GM21717 (cell line): ENCODE measurements at regions not wholly inside any gene's neighbourhood (a gene's known extent, or its start where the extent isn't known, plus 50 kb on each side); places are given as distances from the start of the nearest gene placed in this dataset.
"Not testable (repeated sequence)": the region's sequence is repeated elsewhere in the genome, so short reads cannot be mapped to it uniquely, and the experiment has no call there.

Experiments used
- ATAC-seq: cut with Tn5 transposase; IDR thresholded peaks from one replicate; pipeline ENCODE4 v1.9.1; 2021; ENCODE audit warnings: mild to moderate bottlenecking, moderate library complexity; ENCODE audit not compliant: unreplicated experiment

DNA sequence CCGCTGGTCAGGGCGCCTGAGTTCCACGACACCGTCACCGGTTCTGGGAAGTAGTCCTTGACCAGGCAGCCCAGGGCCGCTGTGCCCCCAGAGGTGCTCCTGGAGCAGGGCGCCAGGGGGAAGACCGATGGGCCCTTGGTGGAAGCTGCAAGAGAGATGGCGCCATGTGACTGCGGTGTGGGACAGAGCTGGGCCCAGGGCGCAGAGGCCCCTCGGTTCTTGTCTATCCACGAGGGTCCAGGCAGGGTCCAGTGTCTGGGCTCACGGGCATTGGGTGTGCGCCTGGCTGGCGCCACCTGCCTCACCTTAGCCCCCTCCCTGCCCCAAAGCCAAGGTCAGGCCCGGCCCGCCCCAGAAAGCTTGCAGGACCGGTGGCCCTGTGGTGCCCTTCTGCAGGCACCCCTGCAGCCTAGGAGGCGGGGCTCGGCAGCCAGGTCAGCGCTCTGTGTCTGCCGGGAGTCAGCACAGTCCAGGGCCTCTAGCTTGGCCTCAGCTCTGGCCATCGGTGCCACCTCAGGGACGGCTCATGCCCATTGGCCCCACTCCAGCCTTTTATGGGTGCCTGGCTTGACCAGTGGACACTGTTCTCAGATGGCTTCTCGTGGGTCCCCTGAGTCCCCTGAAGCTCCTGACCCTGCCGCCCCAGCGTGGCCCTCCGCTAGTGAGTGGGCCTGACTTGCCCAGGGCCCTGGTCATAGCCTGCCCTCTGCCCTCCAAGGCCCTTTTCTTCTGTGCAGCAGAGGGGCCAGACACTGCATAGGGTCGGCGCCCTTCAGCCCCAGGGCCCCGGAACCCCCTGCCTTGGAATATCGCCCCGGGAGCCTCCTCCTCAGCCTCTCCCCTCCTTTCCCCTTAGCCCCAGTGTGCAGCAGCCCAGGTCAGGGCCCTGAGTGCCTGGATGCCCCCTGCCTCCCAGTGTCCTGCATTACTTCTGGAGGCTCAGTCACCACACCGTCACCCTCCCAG is 245.2 kb downstream of the TMEM121 start:
- not testable (repeated sequence) for ATAC-seq

DNA sequence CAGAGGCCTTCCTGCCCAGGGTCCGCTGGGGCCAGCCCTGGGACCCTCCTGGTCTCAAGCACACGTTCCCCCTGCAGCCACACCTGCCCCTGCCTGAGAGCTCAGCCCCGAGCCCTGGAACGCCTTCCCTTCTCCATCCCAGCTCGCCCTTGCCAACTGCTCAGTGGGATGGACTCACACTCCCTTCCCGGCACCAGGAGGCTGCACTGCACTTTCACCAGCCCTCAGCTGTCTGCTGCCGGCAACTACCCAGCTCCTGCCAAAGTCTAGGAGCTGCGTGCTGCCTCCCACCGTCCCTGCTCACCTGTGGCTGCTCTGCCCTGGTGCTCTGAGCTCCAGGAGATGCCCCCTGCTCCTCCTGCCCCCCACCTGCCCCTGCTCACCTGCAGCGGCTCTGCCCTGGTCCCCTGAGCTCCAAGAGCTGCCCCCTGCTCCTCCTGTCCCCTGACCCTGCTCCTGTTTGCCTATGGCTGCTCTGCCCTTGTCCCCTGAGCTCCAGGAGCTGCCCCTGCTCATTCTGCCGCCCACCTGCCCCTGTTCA is 246.4 kb downstream of the TMEM121 start:
- not testable (repeated sequence) for ATAC-seq

DNA sequence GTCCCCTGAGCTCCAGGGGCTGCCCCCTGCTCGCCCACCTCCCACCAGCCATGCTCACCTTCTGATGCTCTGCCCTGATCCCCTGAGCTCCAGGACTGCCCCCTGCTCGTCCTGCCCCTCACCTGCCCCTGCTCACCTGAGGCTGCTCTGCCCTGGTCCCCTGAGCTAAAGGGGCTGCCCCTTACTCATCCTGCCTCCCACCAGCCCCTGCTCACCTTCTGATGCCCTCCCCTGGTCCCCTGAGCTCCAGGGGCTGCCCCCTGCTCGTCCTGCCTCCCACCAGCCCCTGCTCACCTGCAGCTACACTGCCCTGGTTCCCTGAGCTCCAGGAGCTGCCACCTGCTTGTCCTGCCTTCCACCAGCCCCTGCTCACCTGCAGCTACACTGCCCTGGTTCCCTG is 247.2 kb downstream of the TMEM121 start:
- ATAC-seq: no peak

DNA sequence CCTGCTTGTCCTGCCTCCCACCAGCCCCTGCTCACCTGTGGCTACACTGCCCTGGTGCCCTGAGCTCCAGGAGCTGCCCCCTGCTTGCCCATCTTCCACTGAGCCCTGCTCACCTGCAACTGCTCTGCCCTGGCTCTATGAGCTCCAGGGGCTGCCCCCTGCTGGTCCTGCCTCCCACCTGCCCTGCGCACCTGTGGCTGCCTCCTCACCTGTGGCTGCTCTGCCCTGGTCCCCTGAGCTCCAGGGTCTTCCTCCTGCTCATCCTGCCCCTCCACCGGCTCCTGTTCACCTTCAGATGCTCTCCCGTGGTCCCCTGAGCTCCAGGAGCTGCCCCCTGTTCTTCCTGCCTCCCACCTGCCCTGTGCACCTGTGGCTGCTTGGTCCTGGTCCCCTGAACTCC is 247.6 kb downstream of the TMEM121 start:
- no peak for ATAC-seq

DNA sequence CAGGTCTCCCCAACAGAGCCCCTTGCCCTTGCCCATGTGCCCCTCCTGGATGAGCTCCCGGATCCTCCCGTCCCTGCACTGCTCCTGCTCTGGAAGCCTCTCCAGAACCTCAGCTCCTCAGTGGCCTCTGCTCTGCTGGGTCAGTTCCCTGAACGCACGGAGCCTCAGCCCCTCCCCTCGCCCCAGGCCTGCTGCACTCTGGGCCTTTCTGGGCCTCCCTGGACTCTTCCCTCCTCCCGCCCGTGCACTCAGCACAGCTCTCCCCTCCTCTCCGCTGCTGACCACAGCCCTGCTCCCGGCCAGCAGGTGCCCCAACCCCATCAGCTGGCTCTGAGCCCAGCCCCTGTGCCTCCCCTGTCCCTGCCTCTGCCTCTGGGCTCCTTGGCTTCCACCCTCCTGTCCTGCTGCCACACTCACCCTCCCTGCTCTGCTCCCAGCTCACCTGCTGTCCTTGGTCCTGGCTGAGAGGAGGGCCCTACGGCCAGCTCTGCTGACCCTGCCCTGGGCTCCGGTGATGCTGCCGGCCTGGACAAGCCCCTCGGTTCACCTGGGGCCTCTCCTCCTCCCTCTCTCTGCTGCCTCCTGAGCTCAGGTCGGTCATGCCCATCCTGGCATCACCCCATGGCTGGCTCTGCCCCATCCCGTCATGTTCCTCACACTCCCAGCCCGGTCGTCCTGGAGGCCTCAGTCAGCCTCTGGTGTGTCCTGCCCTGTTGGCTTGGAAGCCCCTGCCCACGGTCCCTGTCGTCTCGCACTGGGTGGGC is 248.4 kb downstream of the TMEM121 start:
- not testable (repeated sequence) for ATAC-seq

DNA sequence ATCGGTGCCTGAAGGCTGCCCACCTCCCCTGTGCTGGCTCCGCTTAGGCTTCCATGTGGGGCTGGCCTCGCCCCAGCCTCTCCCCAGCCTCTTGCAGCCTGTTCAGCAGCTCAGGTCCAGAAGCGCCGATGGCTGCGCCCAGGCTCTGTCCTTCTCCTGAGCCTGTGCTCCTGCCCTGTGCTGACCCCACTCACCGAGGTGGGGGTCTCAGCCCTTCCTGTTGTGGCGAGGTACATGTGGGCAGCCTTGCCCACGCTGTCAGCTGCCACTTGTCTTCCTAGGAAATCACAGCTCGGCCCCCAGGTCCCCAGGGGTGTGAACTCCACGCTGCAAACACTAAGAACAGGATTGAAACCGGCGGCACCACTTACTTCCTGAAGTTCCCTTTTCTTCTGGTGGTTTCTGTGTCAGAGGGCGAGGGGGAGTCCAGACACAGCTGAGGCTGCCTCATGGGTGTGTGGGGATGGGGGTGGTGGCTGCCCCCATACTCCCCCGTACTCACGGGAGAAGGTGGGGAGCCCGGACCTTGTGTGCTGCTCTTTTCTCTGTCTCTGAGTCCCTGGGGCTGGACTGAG is 249.1 kb downstream of the TMEM121 start:
- not testable (repeated sequence) for ATAC-seq

DNA sequence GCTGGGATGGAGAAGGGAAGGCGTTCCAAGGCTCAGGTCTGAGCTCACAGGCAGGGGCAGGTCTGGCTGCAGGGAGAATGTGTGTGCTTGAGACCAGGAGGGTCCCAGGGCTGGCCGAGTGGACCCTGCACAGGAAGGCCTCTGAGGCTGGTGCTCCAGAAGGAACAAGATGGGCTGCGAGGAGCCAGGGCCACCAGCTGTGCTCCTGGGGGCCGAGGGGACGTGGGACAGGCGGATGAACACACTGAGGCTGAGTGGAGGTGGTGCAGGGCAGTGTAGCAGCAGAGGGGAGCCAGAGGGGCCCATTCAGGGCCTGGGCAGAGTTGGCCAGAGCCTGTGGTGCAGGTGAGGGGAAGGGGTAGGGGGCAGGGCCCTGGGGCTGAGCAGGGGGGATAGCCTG is 249.7 kb downstream of the TMEM121 start:
- not testable (repeated sequence) for ATAC-seq

DNA sequence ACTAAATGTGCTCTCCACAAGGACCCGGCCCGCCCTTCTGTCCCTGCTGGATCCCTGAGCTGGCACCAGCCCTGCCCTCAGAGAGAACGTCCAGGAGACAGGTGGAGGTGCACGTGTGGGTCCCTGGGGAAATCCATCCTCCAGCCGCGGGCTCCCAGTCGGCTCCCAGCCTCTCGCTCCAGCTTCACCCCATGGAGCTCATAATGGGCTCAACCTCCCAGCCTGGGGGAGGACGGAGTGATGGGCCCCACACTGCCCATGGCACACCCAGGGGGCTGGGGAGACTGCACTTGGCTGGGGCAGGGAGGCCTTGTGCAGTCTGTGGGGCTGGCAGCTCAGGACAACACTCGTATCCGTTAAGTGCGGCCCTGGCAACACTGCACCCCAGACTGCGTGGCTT is 250.5 kb downstream of the TMEM121 start:
- no peak for ATAC-seq

DNA sequence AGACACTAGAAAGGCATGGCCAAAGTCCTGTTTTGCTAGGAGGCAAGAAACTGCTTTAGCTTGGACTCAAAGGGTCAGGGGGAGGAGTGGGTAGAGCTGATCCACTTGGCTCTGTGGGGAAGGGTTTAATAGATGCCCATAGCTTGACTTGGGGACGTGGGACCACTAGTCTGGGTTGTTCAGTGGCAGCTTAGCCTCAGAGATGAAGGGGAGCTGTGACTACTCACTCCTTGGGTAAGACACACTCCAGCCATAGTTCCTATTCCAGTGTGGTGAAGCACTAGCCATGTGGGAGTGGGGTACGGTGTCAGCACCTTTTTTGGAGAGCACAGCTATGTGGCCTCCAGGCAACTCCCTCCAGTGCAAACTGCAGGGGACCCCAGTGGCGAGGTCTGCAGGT is 257.3 kb downstream of the TMEM121 start:
- ATAC-seq: no peak

DNA sequence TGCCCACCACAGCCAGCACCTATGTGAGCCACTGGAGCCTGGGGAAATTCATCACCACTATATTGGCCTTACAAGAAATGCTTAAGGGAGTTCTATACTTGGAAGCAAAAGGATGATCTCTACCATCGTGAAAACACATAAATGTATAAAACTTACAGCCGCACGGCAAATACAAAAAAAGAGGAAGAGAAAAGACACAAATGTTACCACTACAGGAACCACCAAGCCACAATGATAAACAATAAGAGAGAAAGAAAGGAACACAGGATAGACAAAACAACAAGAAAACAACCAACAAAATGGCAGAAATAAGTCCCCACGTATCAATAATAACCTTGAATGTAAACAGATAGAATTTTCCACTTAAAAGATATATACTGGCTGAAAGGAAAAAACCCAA is 267.5 kb downstream of the TMEM121 start:
- ATAC-seq: no peak

DNA sequence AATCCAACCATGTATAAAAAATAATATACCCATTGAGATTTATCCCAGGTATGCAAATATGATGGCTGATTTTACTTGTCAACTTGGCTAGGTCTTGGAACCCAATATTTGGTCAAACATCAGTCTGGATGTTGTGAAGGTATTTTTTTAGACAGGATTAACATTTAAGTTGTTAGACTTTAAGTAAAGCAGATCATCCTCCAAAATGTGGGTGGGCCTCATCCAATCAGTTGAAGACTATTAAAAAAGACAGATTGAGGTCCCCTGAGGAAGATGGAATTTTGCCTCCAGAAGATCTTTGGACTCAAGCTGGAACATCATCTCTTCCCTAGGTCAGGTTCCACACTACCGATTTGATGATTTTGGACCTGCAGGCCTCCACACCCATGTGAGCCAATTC is 271.2 kb downstream of the TMEM121 start:
- no peak for ATAC-seq

DNA sequence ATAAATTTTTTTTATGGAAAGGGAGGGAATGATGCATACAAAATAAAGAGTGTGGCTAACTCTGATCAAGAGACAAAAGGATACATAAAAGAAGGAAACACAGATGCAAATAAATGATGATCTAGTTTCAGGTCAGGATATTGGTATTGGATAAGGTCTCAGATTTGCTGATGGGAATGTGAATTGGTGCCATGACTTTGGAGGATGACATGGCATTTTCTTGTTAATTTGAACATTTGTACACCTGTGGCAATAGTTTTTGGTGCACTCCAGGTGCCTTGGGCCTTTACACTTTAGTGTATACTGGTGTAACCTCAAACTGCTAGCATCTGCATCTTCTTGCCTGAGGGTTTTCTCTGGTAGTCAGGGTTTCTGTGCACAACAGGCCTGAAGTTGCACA is 279.3 kb downstream of the TMEM121 start:
- no peak for ATAC-seq

DNA sequence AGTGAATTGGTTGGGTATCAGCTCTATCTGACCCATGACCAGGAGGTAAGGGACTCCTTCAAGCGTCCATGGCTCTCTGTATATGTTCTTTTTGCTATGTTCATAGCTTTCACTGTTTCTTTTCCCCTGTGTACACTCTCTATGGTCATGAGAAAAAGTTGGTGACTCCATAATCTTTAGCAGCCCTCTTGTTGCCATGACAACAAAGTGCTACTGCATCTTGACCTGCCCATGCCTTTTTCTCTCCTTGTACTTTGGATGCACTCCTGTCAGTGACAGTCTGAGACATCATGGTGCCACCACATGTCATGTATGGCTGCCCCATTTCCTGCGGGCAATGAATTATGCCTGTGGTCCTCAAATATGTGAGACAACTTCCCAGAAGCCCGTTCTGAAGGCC is 280.2 kb downstream of the TMEM121 start:
- ATAC-seq: no peak

DNA sequence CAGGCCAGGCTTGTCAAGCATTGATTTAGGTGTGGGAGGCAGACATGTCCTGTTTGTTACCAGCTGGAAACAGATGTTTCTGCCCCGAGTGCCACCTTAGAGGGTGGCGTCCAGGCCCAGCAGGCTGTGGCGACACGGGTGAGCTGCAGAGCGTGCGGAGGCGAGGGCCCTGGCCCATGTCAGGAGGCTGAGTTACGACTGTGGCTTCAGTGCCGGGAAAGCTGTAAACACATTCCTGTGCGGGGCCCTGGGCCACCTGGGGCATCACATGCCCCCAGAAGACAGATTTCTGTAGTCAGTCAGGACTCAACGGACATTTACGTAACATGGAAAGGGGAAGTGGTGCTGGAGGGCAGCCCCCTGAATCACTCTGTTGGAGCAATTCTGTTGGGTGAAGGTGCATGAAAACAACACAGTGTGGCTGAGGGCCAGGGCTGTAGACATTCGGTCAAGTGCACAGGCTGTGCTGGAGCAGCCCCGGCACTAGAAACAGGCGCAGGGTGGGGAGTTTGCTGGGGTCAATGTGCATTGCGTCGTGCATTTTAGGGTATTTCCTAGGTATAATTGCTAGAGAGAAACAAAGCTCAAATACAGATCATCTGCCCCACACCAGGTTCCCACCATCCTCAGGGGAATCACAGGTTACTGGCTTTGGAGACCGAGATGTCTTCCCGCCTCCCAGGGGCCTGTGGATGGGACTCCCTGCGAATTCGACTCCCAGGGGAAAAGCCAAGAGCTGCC is 291.8 kb downstream of the TMEM121 start:
- ATAC-seq: no peak

DNA sequence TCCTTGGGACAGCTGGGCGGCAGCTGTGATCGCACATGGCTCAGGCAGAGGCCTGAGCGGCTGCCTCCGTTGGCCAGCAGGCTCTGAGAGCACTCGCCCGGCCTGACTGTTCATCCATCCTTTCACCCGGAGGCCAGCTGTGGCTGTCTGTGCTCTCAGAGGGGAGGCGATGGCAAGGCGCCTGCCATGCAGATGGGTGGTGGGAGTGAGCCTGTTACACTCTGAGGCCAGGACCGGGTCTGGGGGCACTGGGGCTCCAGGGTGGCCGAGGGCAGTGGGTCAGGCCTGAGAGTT is 292.3 kb downstream of the TMEM121 start:
- no peak for ATAC-seq

DNA sequence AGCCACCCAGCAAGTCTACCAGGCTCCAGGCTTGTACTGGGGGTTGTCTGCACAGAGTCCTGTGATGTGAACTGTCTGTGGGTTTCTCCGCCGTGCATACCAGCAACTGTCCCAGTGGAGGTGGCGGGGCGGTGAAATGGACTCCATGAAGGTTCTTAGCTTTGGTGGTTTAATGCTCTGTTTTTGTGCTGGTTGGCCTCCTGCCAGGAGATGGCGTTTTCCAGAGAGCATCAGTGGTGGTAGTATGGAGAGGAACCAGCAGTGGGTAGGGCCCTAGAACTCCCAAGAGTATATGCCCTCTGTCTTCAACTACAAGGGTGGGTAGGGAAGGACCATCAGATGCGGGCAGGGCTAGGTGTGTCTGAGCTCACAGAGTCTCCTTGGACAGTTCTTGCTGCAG is 303.8 kb downstream of the TMEM121 start:
- no peak for ATAC-seq

DNA sequence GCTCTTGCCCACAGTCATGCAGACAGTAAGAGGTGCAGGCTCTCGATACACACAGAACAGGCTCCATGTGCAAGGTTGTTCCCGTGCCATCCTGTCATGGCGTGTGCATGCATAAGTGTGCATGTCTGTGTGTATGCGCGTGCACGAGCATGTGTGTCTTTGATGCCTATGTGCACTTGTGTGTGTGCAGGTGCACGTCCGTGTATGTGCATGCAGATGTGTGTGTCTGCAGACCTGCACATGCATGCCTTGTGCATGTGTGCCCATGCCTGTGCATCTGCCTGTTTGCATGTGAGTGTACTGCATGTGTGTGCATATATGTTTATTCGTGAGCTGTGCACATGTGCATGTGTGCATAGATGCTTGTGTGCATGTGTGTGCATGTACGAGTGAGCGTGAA is 309.8 kb downstream of the TMEM121 start:
- no peak for ATAC-seq

DNA sequence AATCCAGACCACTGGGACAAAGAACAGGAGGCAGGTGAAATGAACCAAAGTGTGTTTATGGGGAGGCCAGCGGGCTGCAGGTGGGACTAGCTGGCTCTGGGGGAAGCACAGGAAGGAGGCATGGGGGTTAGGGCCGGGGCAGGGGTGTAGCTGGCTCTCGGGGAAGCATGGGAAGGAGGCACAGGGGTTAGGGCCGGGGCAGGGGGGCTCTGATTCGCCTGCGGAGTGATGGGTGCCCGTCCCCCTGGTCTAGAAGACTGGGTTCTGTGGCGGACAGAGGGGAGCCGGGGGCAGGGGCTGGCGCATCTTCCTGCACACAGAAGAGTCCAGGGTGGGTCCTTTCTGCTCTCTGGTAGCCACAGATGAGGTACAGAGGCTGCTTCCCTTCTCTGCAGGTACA is 310.3 kb downstream of the TMEM121 start:
- no peak for ATAC-seq

DNA sequence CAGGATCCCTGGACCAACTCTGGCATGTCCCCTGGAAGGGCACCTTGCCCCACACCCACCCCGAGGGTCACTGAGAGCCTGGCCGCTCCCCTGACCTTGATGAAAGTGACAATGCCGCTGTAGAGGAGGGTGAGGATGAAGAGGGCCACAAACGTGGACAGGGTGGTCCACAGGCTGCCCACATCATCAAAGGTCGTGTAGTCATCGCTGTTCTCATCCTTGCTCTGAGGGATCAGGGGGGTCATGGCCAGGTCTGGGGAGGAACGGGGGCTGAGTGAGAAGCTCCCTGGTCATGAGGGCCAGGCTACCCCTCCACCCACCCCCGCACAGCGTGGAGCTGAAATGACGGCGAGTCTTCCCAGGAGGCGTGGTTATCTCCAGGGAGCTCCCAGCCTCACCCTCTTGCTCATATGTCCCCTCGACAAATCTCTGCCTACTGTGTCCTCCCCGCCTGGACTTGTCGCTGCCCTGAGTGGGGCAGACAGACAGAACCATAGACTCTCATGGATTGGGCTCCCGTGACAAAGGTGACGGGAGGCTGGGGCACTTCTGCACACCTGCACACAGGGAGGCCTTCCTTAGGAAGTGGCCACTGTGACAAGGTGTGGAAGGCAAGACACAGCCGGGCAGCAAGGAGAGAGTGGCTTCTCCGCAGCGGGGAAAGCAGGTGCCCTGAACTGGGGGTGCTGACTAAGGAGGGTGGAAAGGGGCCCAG is 311.1 kb downstream of the TMEM121 start:
- no peak for ATAC-seq

DNA sequence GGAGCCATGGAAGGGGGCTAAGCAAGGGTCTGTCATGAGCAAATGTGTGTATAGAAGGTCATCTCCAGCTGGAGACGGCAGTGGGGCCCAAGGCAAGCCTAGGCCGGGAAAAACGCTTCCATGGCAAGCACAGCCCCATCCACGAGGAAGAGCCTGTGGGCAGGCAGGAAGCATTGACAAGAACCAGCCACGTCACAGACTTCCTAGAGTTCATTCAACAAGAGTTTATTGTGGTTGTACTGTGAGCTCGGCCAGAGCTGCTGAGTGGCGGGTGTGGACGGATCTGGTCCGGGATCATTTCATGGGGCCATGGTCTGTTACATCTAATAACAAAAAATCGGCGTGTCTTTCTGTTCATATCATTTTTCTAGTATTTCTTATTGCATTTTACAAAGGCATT is 311.7 kb downstream of the TMEM121 start:
- ATAC-seq: no peak
